RWPE2 (cell line): ENCODE measurements at regions not wholly inside any gene's neighbourhood (a gene's known extent, or its start where the extent isn't known, plus 50 kb on each side); places are given as distances from the start of the nearest gene placed in this dataset.

Experiments
- ATAC-seq: fragments of 200-7000 bp; cut with Tn5 transposase; 3 replicates; pipeline ENCODE4 v1.9.1; 2021; ENCODE audit warnings: low read depth
- DNase-seq: peaks from one replicate; pipeline ENCODE4 v3.0.0-alpha.2; 2020; ENCODE audit warnings: low spot score
- H3K27ac ChIP-seq: fragments of 450-650 bp; 2 replicates; pipeline ENCODE4 v1.5.1; 2017; ENCODE audit warnings: mild to moderate bottlenecking; ENCODE audit not compliant: poor library complexity, severe bottlenecking
- H3K27me3 ChIP-seq: fragments of 250-450 bp; sonication (Bioruptor Pico); 2 replicates; pipeline ENCODE4 v1.5.1; 2021; ENCODE audit warnings: mild to moderate bottlenecking, moderate library complexity; ENCODE audit not compliant: insufficient read depth, poor library complexity, severe bottlenecking
- H3K36me3 ChIP-seq: fragments of 250-450 bp; sonication (Bioruptor Pico); 2 replicates; pipeline ENCODE4 v1.5.1; 2020; ENCODE audit warnings: low read depth, mild to moderate bottlenecking, moderate library complexity
- H3K4me1 ChIP-seq: fragments of 250-450 bp; sonication (Bioruptor Pico); 2 replicates; pipeline ENCODE4 v1.5.1; 2021; ENCODE audit warnings: mild to moderate bottlenecking, moderate library complexity; ENCODE audit not compliant: insufficient read depth, poor library complexity, severe bottlenecking
- H3K4me3 ChIP-seq: fragments of 250-450 bp; sonication (Bioruptor Pico); 2 replicates; pipeline ENCODE4 v1.5.1; 2021; ENCODE audit warnings: mild to moderate bottlenecking, moderate library complexity; ENCODE audit not compliant: severe bottlenecking
- H3K9me3 ChIP-seq: fragments of 250-450 bp; sonication (Bioruptor Pico); 2 replicates; pipeline ENCODE4 v1.5.1; 2021; ENCODE audit warnings: mild to moderate bottlenecking, moderate library complexity; ENCODE audit not compliant: severe bottlenecking
- CTCF ChIP-seq: fragments of 450-650 bp; IDR thresholded peaks from one replicate; pipeline ENCODE4 v1.5.1; 2017; ENCODE audit warnings: mild to moderate bottlenecking, moderate library complexity; ENCODE audit not compliant: poor library complexity, severe bottlenecking

GRCh38 chr3:94673876-94674275, 611.0 kb downstream of the NSUN3 start:
- Histone ChIP-seq H3K27me3 (no peaks in the 10 kb centered on the region), H3K36me3 (no peaks in the 10 kb centered on the region), H3K4me3 (no peak overlapping the region), H3K27ac (no peak overlapping the region), H3K4me1 (no peaks in the 10 kb centered on the region), H3K9me3 (no peaks in the 10 kb centered on the region)
- DNase-seq (no peak), ATAC-seq (no peak)
- TF ChIP-seq CTCF = no peak

GRCh38 chr3:94686208-94686607, 623.3 kb downstream of the NSUN3 start:
- Histone ChIP-seq H3K36me3 (no peaks in the 10 kb centered on the region), H3K4me1 (no peaks in the 10 kb centered on the region), H3K9me3 (no peaks in the 10 kb centered on the region), H3K27ac (no peak overlapping the region), H3K27me3 (no peaks in the 10 kb centered on the region), H3K4me3 (no peak overlapping the region)
- no peak for ATAC-seq
- TF ChIP-seq CTCF = no peak
- DNase-seq = no peak

- no peak for TF ChIP-seq CTCF
- Histone ChIP-seq H3K4me3 (no peak overlapping the region), H3K27me3 (no peaks in the 10 kb centered on the region), H3K27ac (no peak overlapping the region), H3K4me1 (no peaks in the 10 kb centered on the region), H3K36me3 (no peaks in the 10 kb centered on the region), H3K9me3 (no peaks in the 10 kb centered on the region)
- ATAC-seq (no peak), DNase-seq (no peak)
These were observed 631.3 kb downstream of the NSUN3 start for GRCh38 chr3:94693997-94694640.

GRCh38 chr3:94694894-94695293, 632.0 kb downstream of the NSUN3 start:
- no peak for ATAC-seq

More at GRCh38 chr3:94694894-94695293, 632.0 kb downstream of the NSUN3 start:
- no peaks in the 10 kb centered on the region for H3K27me3 ChIP-seq
- no peaks in the 10 kb centered on the region for H3K9me3 ChIP-seq
- H3K4me1 ChIP-seq = no peaks in the 10 kb centered on the region
- H3K36me3 ChIP-seq = no peaks in the 10 kb centered on the region
- DNase-seq = no peak
- no peak overlapping the region for H3K4me3 ChIP-seq
- no peak overlapping the region for H3K27ac ChIP-seq
- no peak for TF ChIP-seq CTCF
